ENCODE measurements at regions not wholly inside any gene's neighbourhood (a gene's known extent, or its start where the extent isn't known, plus 50 kb on each side); places are given as distances from the start of the nearest gene placed in this dataset.

GRCh38 chrX:13179100-13179499 lies 134.7 kb upstream of the FAM9C start:
- H3K27me3 ChIP-seq (ENCODE audit: control insufficient read depth, insufficient read depth, low read length), result no peaks in the 10 kb centered on the region
- no peak overlapping the region for H3K4me3 ChIP-seq (ENCODE audit: low read depth, low read length)
- Mint-ChIP-seq H3K9me3 (peaks cover 0 to 3% (median 0%) of the 10 kb centered on the region in 7 donors), H3K27ac (no peak overlapping the region), H3K27me3 (no peaks in the 10 kb centered on the region), H3K4me1 (peaks cover 0 to 2% (median 0%) of the 10 kb centered on the region in 4 donors), H3K4me3 (no peak overlapping the region), H3K36me3 (no peaks in the 10 kb centered on the region)
- no peak overlapping the region for H3K27ac ChIP-seq (ENCODE audit: insufficient read depth, low read length, poor library complexity, severe bottlenecking)
- DNase-seq, result no peak
- H3K36me3 ChIP-seq (ENCODE audit: control insufficient read depth, insufficient read depth, low read length), result no peaks in the 10 kb centered on the region
- no peak for ATAC-seq (ENCODE audit: low read depth in 2 of 2)
- H3K4me1 ChIP-seq (ENCODE audit: control insufficient read depth, insufficient read depth, low read length, poor library complexity, severe bottlenecking), result no peaks in the 10 kb centered on the region
- H3K9me3 ChIP-seq (ENCODE audit: control insufficient read depth in 2 of 2, low read length in 2 of 2), result no peaks in the 10 kb centered on the region

GRCh38 chrX:13177921-13178566 lies 133.6 kb upstream of the FAM9C start:
- Mint-ChIP-seq H3K36me3 (no peaks in the 10 kb centered on the region), H3K27ac (peak overlapping the region in 1 of 3 donors; percentile 35), H3K4me1 (peaks cover 0 to 2% (median 0%) of the 10 kb centered on the region in 4 donors), H3K9me3 (peaks cover 0 to 2% (median 0%) of the 10 kb centered on the region in 7 donors), H3K27me3 (no peaks in the 10 kb centered on the region), H3K4me3 (no peak overlapping the region)
- Histone ChIP-seq H3K4me1 (ENCODE audit: control insufficient read depth, insufficient read depth, low read length, poor library complexity, severe bottlenecking) (no peaks in the 10 kb centered on the region), H3K27me3 (ENCODE audit: control insufficient read depth, insufficient read depth, low read length) (no peaks in the 10 kb centered on the region), H3K27ac (ENCODE audit: insufficient read depth, low read length, poor library complexity, severe bottlenecking) (no peak overlapping the region), H3K36me3 (ENCODE audit: control insufficient read depth, insufficient read depth, low read length) (no peaks in the 10 kb centered on the region), H3K9me3 (ENCODE audit: control insufficient read depth in 2 of 2, low read length in 2 of 2) (no peaks in the 10 kb centered on the region), H3K4me3 (ENCODE audit: low read depth, low read length) (no peak overlapping the region)
- ATAC-seq (ENCODE audit: low read depth in 2 of 2) (no peak), DNase-seq (no peak)

DNA sequence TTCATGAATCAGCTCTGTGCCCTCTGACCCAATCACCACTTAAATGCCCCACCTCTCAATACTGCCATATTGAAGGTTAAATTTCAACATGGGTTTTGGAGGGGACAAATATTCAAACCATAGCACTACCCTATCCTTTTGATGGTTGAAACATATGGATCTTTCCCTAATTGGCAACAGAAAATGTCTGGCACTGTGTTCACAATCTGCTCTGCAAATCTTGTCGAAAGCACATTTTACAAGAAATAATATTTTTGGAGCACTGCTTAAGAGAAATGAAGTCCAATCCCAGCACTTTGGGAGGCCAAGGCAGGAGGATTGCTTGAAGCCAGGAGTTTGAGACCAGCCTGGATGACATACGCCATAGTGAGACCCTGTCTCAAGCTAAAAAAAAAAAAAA lies 130.6 kb upstream of the FAM9C start:
- Histone ChIP-seq H3K27ac (ENCODE audit: insufficient read depth, low read length, poor library complexity, severe bottlenecking) (no peak overlapping the region), H3K4me1 (ENCODE audit: control insufficient read depth, insufficient read depth, low read length, poor library complexity, severe bottlenecking) (no peaks in the 10 kb centered on the region), H3K36me3 (ENCODE audit: control insufficient read depth, insufficient read depth, low read length) (no peaks in the 10 kb centered on the region), H3K9me3 (ENCODE audit: control insufficient read depth in 2 of 2, low read length in 2 of 2) (no peaks in the 10 kb centered on the region), H3K27me3 (ENCODE audit: control insufficient read depth, insufficient read depth, low read length) (no peaks in the 10 kb centered on the region), H3K4me3 (ENCODE audit: low read depth, low read length) (no peak overlapping the region)
- Mint-ChIP-seq H3K27me3 (no peaks in the 10 kb centered on the region), H3K9me3 (peaks cover 0 to 2% (median 0%) of the 10 kb centered on the region in 7 donors), H3K4me1 (peaks cover 0 to 2% (median 0%) of the 10 kb centered on the region in 4 donors), H3K36me3 (no peaks in the 10 kb centered on the region), H3K4me3 (no peak overlapping the region), H3K27ac (no peak overlapping the region)
- DNase-seq (no peak), ATAC-seq (ENCODE audit: low read depth in 2 of 2) (no peak)

- Histone ChIP-seq H3K9me3 (ENCODE audit: control insufficient read depth in 2 of 2, low read length in 2 of 2) (no peaks in the 10 kb centered on the region), H3K36me3 (ENCODE audit: control insufficient read depth, insufficient read depth, low read length) (no peaks in the 10 kb centered on the region), H3K27me3 (ENCODE audit: control insufficient read depth, insufficient read depth, low read length) (no peaks in the 10 kb centered on the region), H3K27ac (ENCODE audit: insufficient read depth, low read length, poor library complexity, severe bottlenecking) (no peak overlapping the region), H3K4me1 (ENCODE audit: control insufficient read depth, insufficient read depth, low read length, poor library complexity, severe bottlenecking) (peaks cover 6% of the 10 kb centered on the region), H3K4me3 (ENCODE audit: low read depth, low read length) (no peak overlapping the region)
- no peak for DNase-seq
- no peak for ATAC-seq (ENCODE audit: low read depth in 2 of 2)
- H3K4me1 Mint-ChIP-seq, result peaks cover 6 to 21% (median 14%) of the 10 kb centered on the region in 4 donors
- no peaks in the 10 kb centered on the region for H3K36me3 Mint-ChIP-seq
- peaks cover 0 to 5% (median 0%) of the 10 kb centered on the region in 7 donors for H3K9me3 Mint-ChIP-seq
- no peaks in the 10 kb centered on the region for H3K27me3 Mint-ChIP-seq
- no peak overlapping the region for H3K4me3 Mint-ChIP-seq
- H3K27ac Mint-ChIP-seq, result no peak overlapping the region
These were observed 126.6 kb upstream of the FAM9C start for GRCh38 chrX:13170966-13171558.

- Mint-ChIP-seq H3K27me3 (no peaks in the 10 kb centered on the region), H3K27ac (no peak overlapping the region), H3K36me3 (no peaks in the 10 kb centered on the region), H3K9me3 (peaks cover 0 to 5% (median 0%) of the 10 kb centered on the region in 7 donors), H3K4me1 (peaks cover 6 to 23% (median 14%) of the 10 kb centered on the region in 4 donors), H3K4me3 (no peak overlapping the region)
- no peak overlapping the region for H3K4me3 ChIP-seq (ENCODE audit: low read depth, low read length)
- no peaks in the 10 kb centered on the region for H3K36me3 ChIP-seq (ENCODE audit: control insufficient read depth, insufficient read depth, low read length)
- H3K27ac ChIP-seq (ENCODE audit: insufficient read depth, low read length, poor library complexity, severe bottlenecking), result no peak overlapping the region
- H3K4me1 ChIP-seq (ENCODE audit: control insufficient read depth, insufficient read depth, low read length, poor library complexity, severe bottlenecking), result peaks cover 6% of the 10 kb centered on the region
- DNase-seq (no peak), ATAC-seq (ENCODE audit: low read depth in 2 of 2) (no peak)
- no peaks in the 10 kb centered on the region for H3K9me3 ChIP-seq (ENCODE audit: control insufficient read depth in 2 of 2, low read length in 2 of 2)
- H3K27me3 ChIP-seq (ENCODE audit: control insufficient read depth, insufficient read depth, low read length), result no peaks in the 10 kb centered on the region
These were observed 125.3 kb upstream of the FAM9C start for GRCh38 chrX:13169684-13170083.

DNA sequence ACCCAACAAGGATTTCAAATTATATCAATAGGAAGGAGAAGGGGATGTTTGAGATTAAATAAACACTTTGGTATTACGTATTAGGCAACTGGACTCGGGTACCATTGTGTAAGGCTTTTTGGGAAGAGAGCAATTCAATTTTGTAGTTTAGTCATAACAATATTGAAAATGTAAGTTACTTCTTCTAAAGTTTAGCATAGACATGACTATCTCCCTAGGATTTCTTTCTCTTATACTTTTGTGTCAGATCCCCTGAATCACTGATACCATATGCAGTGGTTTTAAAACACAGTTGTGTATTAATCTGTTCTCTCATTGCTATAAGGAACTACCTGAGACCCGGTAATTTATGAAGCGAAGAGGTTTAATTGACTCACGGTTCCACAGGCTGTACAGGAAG lies 123.8 kb upstream of the FAM9C start:
- Mint-ChIP-seq H3K4me1 (peaks cover 6 to 23% (median 14%) of the 10 kb centered on the region in 4 donors), H3K27ac (peak overlapping the region in 2 of 3 donors; percentile 5 to 60), H3K4me3 (peak overlapping the region in 1 of 4 donors; percentile 73), H3K9me3 (peaks cover 0 to 5% (median 0%) of the 10 kb centered on the region in 7 donors), H3K36me3 (no peaks in the 10 kb centered on the region), H3K27me3 (no peaks in the 10 kb centered on the region)
- ATAC-seq (ENCODE audit: low read depth in 2 of 2) (no peak), DNase-seq (no peak)
- no peaks in the 10 kb centered on the region for H3K36me3 ChIP-seq (ENCODE audit: control insufficient read depth, insufficient read depth, low read length)
- peak overlapping the region; percentile 66 for H3K4me3 ChIP-seq (ENCODE audit: low read depth, low read length)
- no peak overlapping the region for H3K27ac ChIP-seq (ENCODE audit: insufficient read depth, low read length, poor library complexity, severe bottlenecking)
- no peaks in the 10 kb centered on the region for H3K27me3 ChIP-seq (ENCODE audit: control insufficient read depth, insufficient read depth, low read length)
- no peaks in the 10 kb centered on the region for H3K9me3 ChIP-seq (ENCODE audit: control insufficient read depth in 2 of 2, low read length in 2 of 2)
- peaks cover 6% of the 10 kb centered on the region for H3K4me1 ChIP-seq (ENCODE audit: control insufficient read depth, insufficient read depth, low read length, poor library complexity, severe bottlenecking)

- no peaks in the 10 kb centered on the region for H3K36me3 ChIP-seq (ENCODE audit: control insufficient read depth, insufficient read depth, low read length)
- H3K9me3 Mint-ChIP-seq, result peaks cover 0 to 5% (median 0%) of the 10 kb centered on the region in 7 donors
- peak overlapping the region; percentile 5 to 67 (median 56) for H3K27ac Mint-ChIP-seq
- no peak overlapping the region for H3K27ac ChIP-seq (ENCODE audit: insufficient read depth, low read length, poor library complexity, severe bottlenecking)
- DNase-seq, result peak in 1 of 3 donors; percentile 29
- peak overlapping the region in 3 of 4 donors; percentile 8 to 74 (median 73) for H3K4me3 Mint-ChIP-seq
- H3K4me1 ChIP-seq (ENCODE audit: control insufficient read depth, insufficient read depth, low read length, poor library complexity, severe bottlenecking), result peaks cover 6% of the 10 kb centered on the region
- no peaks in the 10 kb centered on the region for H3K36me3 Mint-ChIP-seq
- H3K4me3 ChIP-seq (ENCODE audit: low read depth, low read length), result peak overlapping the region; percentile 66
- no peaks in the 10 kb centered on the region for H3K27me3 ChIP-seq (ENCODE audit: control insufficient read depth, insufficient read depth, low read length)
- peaks cover 6 to 23% (median 14%) of the 10 kb centered on the region in 4 donors for H3K4me1 Mint-ChIP-seq
- peak; percentile 40 to 46 for ATAC-seq (ENCODE audit: low read depth in 2 of 2)
- no peaks in the 10 kb centered on the region for H3K9me3 ChIP-seq (ENCODE audit: control insufficient read depth in 2 of 2, low read length in 2 of 2)
- H3K27me3 Mint-ChIP-seq, result no peaks in the 10 kb centered on the region
These were observed 123.2 kb upstream of the FAM9C start for GRCh38 chrX:13167481-13168231.

All from CD4-positive, CD25-positive, alpha-beta regulatory T cell (primary cell).